ENCODE measurements at regions not wholly inside any gene's neighbourhood (a gene's known extent, or its start where the extent isn't known, plus 50 kb on each side); places are given as distances from the start of the nearest gene placed in this dataset.

DNA sequence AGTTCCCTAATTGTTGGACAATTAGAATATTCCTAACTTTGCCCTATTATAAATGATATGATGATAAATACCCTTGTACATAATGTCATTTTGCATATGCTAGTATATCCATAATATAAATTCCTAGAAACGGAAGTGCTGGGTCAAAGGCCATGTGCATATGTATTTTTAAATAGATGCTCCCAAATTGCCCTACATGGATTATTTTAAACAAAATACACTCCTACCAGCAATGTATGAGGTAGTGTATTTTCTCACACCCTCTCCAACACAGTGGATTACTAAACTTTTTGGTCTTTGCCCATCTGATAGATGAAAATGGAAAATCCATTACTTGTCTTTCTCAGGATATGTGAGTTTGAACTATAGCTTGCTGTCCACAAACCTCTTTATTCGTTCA lies 385.1 kb upstream of the JARID2 start:
- Histone ChIP-seq H3K9me3 (no peaks in the 10 kb centered on the region), H3K4me2 (no peak overlapping the region), H2AFZ (ENCODE audit: low read depth) (no peak overlapping the region), H3K79me2 (ENCODE audit: insufficient read depth) (no peaks in the 10 kb centered on the region), H3K4me1 (ENCODE audit: control insufficient read depth in 1 of 2, insufficient read depth in 2 of 2, low read depth in 1 of 2, low read length in 1 of 2) (no peaks in the 10 kb centered on the region; a peak in 1 of 4 replicates), H3K27ac (ENCODE audit: low read depth in 2 of 2, low read length in 1 of 2) (no peak overlapping the region), H3F3A (replicated peaks; ENCODE audit: insufficient read depth) (no peaks in the 10 kb centered on the region), H3K36me3 (replicated peaks in 1 of 2; ENCODE audit: control insufficient read depth in 1 of 2, insufficient read depth in 2 of 2, low read length in 1 of 2) (no peaks in the 10 kb centered on the region), H3K4me3 (ENCODE audit: low read depth in 2 of 2, low read length in 1 of 2) (no peak overlapping the region), H3K9me2 (no peaks in the 10 kb centered on the region), H3K9ac (no peak overlapping the region), H4K20me1 (ENCODE audit: insufficient read depth) (no peaks in the 10 kb centered on the region), H3K27me3 (ENCODE audit: insufficient read depth) (no peaks in the 10 kb centered on the region)
- DNase-seq: no peak
- ChIA-PET CTCF (no interaction called here), POLR2A (no interaction called here)
- WGBS (ENCODE audit: low lambda C conversion rate): 34% methylated on average over 2 of the region's 2 CpGs
- TF ChIP-seq ELF1 (IDR thresholded peaks at IDR 0.05): no peak
- TF ChIP-seq, protein P1, sequence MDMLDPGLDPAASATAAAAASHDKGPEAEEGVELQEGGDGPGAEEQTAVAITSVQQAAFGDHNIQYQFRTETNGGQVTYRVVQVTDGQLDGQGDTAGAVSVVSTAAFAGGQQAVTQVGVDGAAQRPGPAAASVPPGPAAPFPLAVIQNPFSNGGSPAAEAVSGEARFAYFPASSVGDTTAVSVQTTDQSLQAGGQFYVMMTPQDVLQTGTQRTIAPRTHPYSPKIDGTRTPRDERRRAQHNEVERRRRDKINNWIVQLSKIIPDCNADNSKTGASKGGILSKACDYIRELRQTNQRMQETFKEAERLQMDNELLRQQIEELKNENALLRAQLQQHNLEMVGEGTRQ (IDR thresholded peaks at IDR 0.05; ENCODE audit: borderline replicate concordance, low read depth, low read length): no peak
- TF ChIP-seq MEF2A (IDR thresholded peaks at IDR 0.05; ENCODE audit: borderline replicate concordance, low read depth): no peak
- no peak for TF ChIP-seq JUND (IDR thresholded peaks at IDR 0.05)
- TF ChIP-seq GATA2 (CRISPR knock-in tag; IDR thresholded peaks at IDR 0.05): no peak
- TF ChIP-seq, protein P2, sequence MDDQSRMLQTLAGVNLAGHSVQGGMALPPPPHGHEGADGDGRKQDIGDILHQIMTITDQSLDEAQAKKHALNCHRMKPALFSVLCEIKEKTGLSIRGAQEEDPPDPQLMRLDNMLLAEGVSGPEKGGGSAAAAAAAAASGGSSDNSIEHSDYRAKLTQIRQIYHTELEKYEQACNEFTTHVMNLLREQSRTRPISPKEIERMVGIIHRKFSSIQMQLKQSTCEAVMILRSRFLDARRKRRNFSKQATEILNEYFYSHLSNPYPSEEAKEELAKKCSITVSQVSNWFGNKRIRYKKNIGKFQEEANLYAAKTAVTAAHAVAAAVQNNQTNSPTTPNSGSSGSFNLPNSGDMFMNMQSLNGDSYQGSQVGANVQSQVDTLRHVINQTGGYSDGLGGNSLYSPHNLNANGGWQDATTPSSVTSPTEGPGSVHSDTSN (IDR thresholded peaks at IDR 0.05): no peak
- no peak for TF ChIP-seq REST (IDR thresholded peaks at IDR 0.05; ENCODE audit: low read depth, low read length)
- no peak for TF ChIP-seq TAF1 (IDR thresholded peaks at IDR 0.05; ENCODE audit: borderline replicate concordance, low read depth, low read length)
- TF ChIP-seq RFX5 (IDR thresholded peaks at IDR 0.05; ENCODE audit: low read length): no peak
- no peak for TF ChIP-seq GABPA (IDR thresholded peaks at IDR 0.05; ENCODE audit: low read depth)
- TF ChIP-seq TCF12 (IDR thresholded peaks at IDR 0.05): no peak
- TF ChIP-seq FOSL2 (IDR thresholded peaks at IDR 0.05; ENCODE audit: borderline replicate concordance, low read depth): no peak
- TF ChIP-seq EP300 (IDR thresholded peaks at IDR 0.05; ENCODE audit: borderline replicate concordance in 1 of 2, low read depth in 1 of 2, low read length in 1 of 2): no peak
- TF ChIP-seq MXI1 (IDR thresholded peaks at IDR 0.05; ENCODE audit: low read depth, low read length): no peak
- TF ChIP-seq, protein P3, sequence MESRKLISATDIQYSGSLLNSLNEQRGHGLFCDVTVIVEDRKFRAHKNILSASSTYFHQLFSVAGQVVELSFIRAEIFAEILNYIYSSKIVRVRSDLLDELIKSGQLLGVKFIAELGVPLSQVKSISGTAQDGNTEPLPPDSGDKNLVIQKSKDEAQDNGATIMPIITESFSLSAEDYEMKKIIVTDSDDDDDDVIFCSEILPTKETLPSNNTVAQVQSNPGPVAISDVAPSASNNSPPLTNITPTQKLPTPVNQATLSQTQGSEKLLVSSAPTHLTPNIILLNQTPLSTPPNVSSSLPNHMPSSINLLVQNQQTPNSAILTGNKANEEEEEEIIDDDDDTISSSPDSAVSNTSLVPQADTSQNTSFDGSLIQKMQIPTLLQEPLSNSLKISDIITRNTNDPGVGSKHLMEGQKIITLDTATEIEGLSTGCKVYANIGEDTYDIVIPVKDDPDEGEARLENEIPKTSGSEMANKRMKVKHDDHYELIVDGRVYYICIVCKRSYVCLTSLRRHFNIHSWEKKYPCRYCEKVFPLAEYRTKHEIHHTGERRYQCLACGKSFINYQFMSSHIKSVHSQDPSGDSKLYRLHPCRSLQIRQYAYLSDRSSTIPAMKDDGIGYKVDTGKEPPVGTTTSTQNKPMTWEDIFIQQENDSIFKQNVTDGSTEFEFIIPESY (IDR thresholded peaks at IDR 0.05; ENCODE audit: borderline replicate concordance, low read depth): no peak

All from SK-N-SH (cell line).